KMS-11 (cell line): ENCODE measurements at regions not wholly inside any gene's neighbourhood (a gene's known extent, or its start where the extent isn't known, plus 50 kb on each side); places are given as distances from the start of the nearest gene placed in this dataset.

Source experiments
- H2AFZ ChIP-seq: fragments of 200-600 bp; sonication (generic); 2 replicates; pipeline ENCODE4 v1.6.1; 2016; ENCODE audit warnings: antibody characterized with exemption, mixed run types, low read depth
- H3K27ac ChIP-seq: fragments of 200-600 bp; sonication (generic); 2 replicates; pipeline ENCODE4 v1.6.1; 2016; ENCODE audit warnings: mild to moderate bottlenecking, mixed run types
- H3K27me3 ChIP-seq: fragments of 200-600 bp; sonication (generic); 2 replicates; pipeline ENCODE4 v1.6.1; 2017; ENCODE audit warnings: mild to moderate bottlenecking, low read depth, mixed run types, moderate library complexity; ENCODE audit not compliant: insufficient read depth
- H3K36me3 ChIP-seq: fragments of 200-600 bp; sonication (generic); 2 replicates; pipeline ENCODE4 v1.6.1; 2017; ENCODE audit warnings: mild to moderate bottlenecking, mixed run types; ENCODE audit not compliant: insufficient read depth
- H3K4me1 ChIP-seq: fragments of 200-600 bp; sonication (generic); 2 replicates; pipeline ENCODE4 v1.6.1; 2016; ENCODE audit warnings: mild to moderate bottlenecking, low read depth, mixed run types; ENCODE audit not compliant: poor library complexity, severe bottlenecking
- H3K4me2 ChIP-seq: fragments of 200-600 bp; sonication (generic); 2 replicates; pipeline ENCODE4 v1.7.0; 2016; ENCODE audit warnings: mild to moderate bottlenecking, mixed run types
- H3K4me3 ChIP-seq: fragments of 200-600 bp; sonication (generic); IDR thresholded peaks from 2 replicates; pipeline ENCODE4 v1.6.1; 2017; ENCODE audit warnings: low read depth, low read length, mixed read lengths; ENCODE audit not compliant: insufficient read depth
- H3K79me2 ChIP-seq: fragments of 200-600 bp; sonication (generic); 2 replicates; pipeline ENCODE4 v1.6.1; 2016; ENCODE audit warnings: low read depth, mixed run types; ENCODE audit not compliant: insufficient read depth
- H3K9ac ChIP-seq: fragments of 200-600 bp; sonication (generic); 2 replicates; pipeline ENCODE4 v1.6.1; 2016; ENCODE audit warnings: mild to moderate bottlenecking, mixed run types
- H4K20me1 ChIP-seq: fragments of 200-600 bp; sonication (generic); 2 replicates; pipeline ENCODE4 v1.6.1; 2016; ENCODE audit warnings: mild to moderate bottlenecking, mixed run types; ENCODE audit not compliant: insufficient read depth
- CTCF ChIP-seq: fragments of 200-600 bp; sonication (generic); conservative IDR thresholded peaks from 2 replicates; pipeline ENCODE4 v1.6.1; 2017; ENCODE audit warnings: low read depth, mild to moderate bottlenecking, antibody characterized with exemption, low read length, moderate library complexity, mixed read lengths

GRCh38 chr16:5364186-5364585, 266.6 kb upstream of the EEF2KMT start:
- TF ChIP-seq CTCF: no peak

GRCh38 chr16:5361322-5361721, 263.7 kb upstream of the EEF2KMT start:
- no peak overlapping the region for H3K27ac ChIP-seq
- H3K79me2 ChIP-seq: no peaks in the 10 kb centered on the region
- no peaks in the 10 kb centered on the region for H3K27me3 ChIP-seq
- H3K4me3 ChIP-seq: no peak overlapping the region
- no peaks in the 10 kb centered on the region for H3K36me3 ChIP-seq
- H3K9ac ChIP-seq: no peak overlapping the region
- no peak overlapping the region for H3K4me2 ChIP-seq
- no peak overlapping the region for H2AFZ ChIP-seq
- no peaks in the 10 kb centered on the region for H3K4me1 ChIP-seq
- TF ChIP-seq CTCF: no peak
- no peaks in the 10 kb centered on the region for H4K20me1 ChIP-seq

More at GRCh38 chr16:5364186-5364585, 266.6 kb upstream of the EEF2KMT start:
- Histone ChIP-seq H3K79me2 (no peaks in the 10 kb centered on the region), H2AFZ (no peak overlapping the region), H3K36me3 (no peaks in the 10 kb centered on the region), H3K4me2 (no peak overlapping the region), H3K27me3 (no peaks in the 10 kb centered on the region), H3K4me3 (no peak overlapping the region), H3K27ac (no peak overlapping the region), H4K20me1 (no peaks in the 10 kb centered on the region), H3K4me1 (no peaks in the 10 kb centered on the region), H3K9ac (no peak overlapping the region)

- Histone ChIP-seq H3K79me2 (no peaks in the 10 kb centered on the region), H3K4me2 (no peak overlapping the region), H3K9ac (no peak overlapping the region), H3K4me1 (no peaks in the 10 kb centered on the region), H3K27me3 (no peaks in the 10 kb centered on the region), H4K20me1 (no peaks in the 10 kb centered on the region), H3K27ac (no peak overlapping the region), H2AFZ (no peak overlapping the region), H3K36me3 (no peaks in the 10 kb centered on the region), H3K4me3 (no peak overlapping the region)
- no peak for TF ChIP-seq CTCF
Observed at GRCh38 chr16:5354645-5355044, 257.1 kb upstream of the EEF2KMT start.

- no peak overlapping the region for H3K27ac ChIP-seq
- H2AFZ ChIP-seq: no peak overlapping the region
- TF ChIP-seq CTCF: no peak
- H3K79me2 ChIP-seq: no peaks in the 10 kb centered on the region
- H3K27me3 ChIP-seq: no peaks in the 10 kb centered on the region
- H3K9ac ChIP-seq: no peak overlapping the region
- H3K36me3 ChIP-seq: no peaks in the 10 kb centered on the region
- H4K20me1 ChIP-seq: no peaks in the 10 kb centered on the region
- no peaks in the 10 kb centered on the region for H3K4me1 ChIP-seq
- no peak overlapping the region for H3K4me2 ChIP-seq
- H3K4me3 ChIP-seq: no peak overlapping the region
Observed at GRCh38 chr16:5349670-5350517, 252.3 kb upstream of the EEF2KMT start.
